Ishikawa (cell line): ENCODE measurements at regions not wholly inside any gene's neighbourhood (a gene's known extent, or its start where the extent isn't known, plus 50 kb on each side); places are given as distances from the start of the nearest gene placed in this dataset.

Experiments used
- CREB1 ChIP-seq: IDR thresholded peaks from 2 replicates; pipeline ENCODE4 v1.6.1; 2012; ENCODE audit warnings: low read depth
- EGR1 ChIP-seq: IDR thresholded peaks from 2 replicates; pipeline ENCODE4 v1.6.1; 2012
- EP300 ChIP-seq: IDR thresholded peaks from 2 replicates; pipeline ENCODE4 v1.6.1; 2012; ENCODE audit warnings: borderline replicate concordance
- FOXM1 ChIP-seq: IDR thresholded peaks from 2 replicates; pipeline ENCODE4 v1.6.1; 2012; ENCODE audit warnings: low read depth, borderline replicate concordance
- MAX ChIP-seq: IDR thresholded peaks from 2 replicates; pipeline ENCODE4 v1.6.1; 2012
- NFIC ChIP-seq: IDR thresholded peaks from 2 replicates; pipeline ENCODE4 v1.6.1; 2012
- RAD21 ChIP-seq: IDR thresholded peaks from 2 replicates; pipeline ENCODE4 v1.6.1; 2012; ENCODE audit warnings: low read depth
- REST ChIP-seq: IDR thresholded peaks from 2 replicates; pipeline ENCODE4 v1.6.1; 2012; ENCODE audit warnings: low read depth, mild to moderate bottlenecking
- TAF1 ChIP-seq: IDR thresholded peaks from 2 replicates; pipeline ENCODE4 v1.6.1; 2012; ENCODE audit warnings: low read depth, mild to moderate bottlenecking
- USF1 ChIP-seq: IDR thresholded peaks from 2 replicates; pipeline ENCODE4 v1.6.1; 2012
- YY1 ChIP-seq: IDR thresholded peaks from 2 replicates; pipeline ENCODE4 v1.6.1; 2012; ENCODE audit warnings: low read depth

- TF ChIP-seq RAD21: no peak
- TF ChIP-seq MAX: no peak
- TF ChIP-seq USF1: no peak
- TF ChIP-seq NFIC: no peak
- no peak for TF ChIP-seq EP300
- TF ChIP-seq TAF1: no peak
- TF ChIP-seq REST: no peak
- TF ChIP-seq CREB1: no peak
- no peak for TF ChIP-seq YY1
- TF ChIP-seq FOXM1: no peak
- no peak for TF ChIP-seq EGR1
These were observed 114.4 kb upstream of the ZC3H12A start for GRCh38 chr1:37360011-37360410.
